Endometrial microvascular endothelial cells (primary cell): ENCODE measurements at regions not wholly inside any gene's neighbourhood (a gene's known extent, or its start where the extent isn't known, plus 50 kb on each side); places are given as distances from the start of the nearest gene placed in this dataset.

Source experiments
- in situ Hi-C: cut with HindIII; loops from 2 replicates; pipeline ENCODE4 v1.10.0; 2017; ENCODE audit warnings: low sequenced_read_pairs, low pct_unique_long_range_greater_than_20kb; ENCODE audit errors: inconsistent ontology term

GRCh38 chr6:154561750-154562149 lies 51.3 kb upstream of the CNKSR3 start:
- in situ Hi-C loops = no loop called here

- in situ Hi-C loops = no loop called here
Observed at GRCh38 chr6:154565331-154565730, 54.8 kb upstream of the CNKSR3 start.

- in situ Hi-C loops = no loop called here
Observed at GRCh38 chr6:154566866-154567265, 56.4 kb upstream of the CNKSR3 start.

DNA sequence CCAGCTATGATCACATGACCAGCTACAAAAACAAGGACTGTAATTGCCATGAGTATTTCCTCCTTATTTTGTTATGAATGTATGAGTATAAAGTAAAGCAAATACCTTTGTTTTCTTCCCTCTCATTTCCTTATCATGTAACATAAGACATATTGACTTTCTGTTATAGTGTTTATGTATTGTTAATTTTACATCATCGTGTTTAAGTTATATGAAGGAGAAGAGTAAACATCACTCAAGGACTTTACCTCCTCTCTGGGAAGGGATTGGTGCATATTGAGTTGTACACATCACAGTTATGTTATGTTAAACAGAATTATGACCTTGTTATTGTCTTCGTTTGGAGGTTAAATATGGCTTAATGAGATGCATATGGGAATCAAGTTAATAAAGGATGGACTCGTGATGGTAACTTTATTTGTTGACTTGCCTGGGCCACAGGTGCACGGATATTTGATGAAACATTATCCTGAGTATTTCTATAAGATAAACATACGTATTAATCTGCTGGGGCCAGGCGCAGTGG lies 57.3 kb upstream of the CNKSR3 start:
- in situ Hi-C loops = no loop called here

GRCh38 chr6:154569156-154569862 lies 58.8 kb upstream of the CNKSR3 start:
- in situ Hi-C loops = no loop called here

GRCh38 chr6:154570505-154570904 lies 60.0 kb upstream of the CNKSR3 start:
- in situ Hi-C loops = no loop called here

DNA sequence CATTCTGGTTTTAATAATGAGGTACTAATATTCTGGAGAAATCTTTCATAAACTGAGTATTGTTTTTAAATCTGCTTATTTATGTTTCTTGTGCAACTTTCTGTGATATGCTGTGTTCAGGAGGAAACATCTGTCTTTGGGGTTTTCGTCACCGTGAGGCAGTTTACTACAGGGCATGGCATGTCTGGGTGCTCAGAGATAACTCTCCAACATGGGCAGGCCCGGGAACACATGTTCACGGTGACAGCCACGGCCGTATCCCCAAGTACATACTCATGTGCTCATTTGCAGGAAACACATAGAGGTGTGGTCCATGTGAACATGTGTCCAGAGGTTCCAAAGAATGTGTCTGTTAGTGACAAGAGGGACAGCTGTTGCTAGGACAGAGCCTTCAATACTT lies 62.1 kb upstream of the CNKSR3 start:
- in situ Hi-C loops = no loop called here

GRCh38 chr6:154578004-154578559 lies 67.6 kb upstream of the CNKSR3 start:
- in situ Hi-C loops = no loop called here

DNA sequence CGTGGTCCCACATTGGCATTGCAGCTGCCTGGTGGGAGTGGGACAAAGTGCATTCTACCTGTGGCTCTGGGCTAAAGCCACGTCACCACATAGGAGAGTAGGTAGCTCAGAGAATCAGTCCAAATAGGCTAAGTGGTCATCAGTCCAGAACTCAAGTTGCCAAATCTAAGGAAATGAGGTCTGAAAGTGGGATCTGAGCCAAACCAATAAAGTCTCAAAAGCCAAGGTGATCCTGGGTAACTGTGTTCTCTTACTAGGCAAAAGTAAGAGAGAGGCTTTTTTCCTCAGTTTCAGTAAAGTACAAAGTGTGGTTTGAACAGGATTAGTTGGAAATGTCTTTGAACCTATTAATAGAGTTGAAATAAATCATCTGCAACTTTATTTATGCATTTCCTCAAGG lies 68.6 kb upstream of the CNKSR3 start:
- in situ Hi-C loops = no loop called here

GRCh38 chr6:154579485-154579884 lies 69.0 kb upstream of the CNKSR3 start:
- in situ Hi-C loops = no loop called here

DNA sequence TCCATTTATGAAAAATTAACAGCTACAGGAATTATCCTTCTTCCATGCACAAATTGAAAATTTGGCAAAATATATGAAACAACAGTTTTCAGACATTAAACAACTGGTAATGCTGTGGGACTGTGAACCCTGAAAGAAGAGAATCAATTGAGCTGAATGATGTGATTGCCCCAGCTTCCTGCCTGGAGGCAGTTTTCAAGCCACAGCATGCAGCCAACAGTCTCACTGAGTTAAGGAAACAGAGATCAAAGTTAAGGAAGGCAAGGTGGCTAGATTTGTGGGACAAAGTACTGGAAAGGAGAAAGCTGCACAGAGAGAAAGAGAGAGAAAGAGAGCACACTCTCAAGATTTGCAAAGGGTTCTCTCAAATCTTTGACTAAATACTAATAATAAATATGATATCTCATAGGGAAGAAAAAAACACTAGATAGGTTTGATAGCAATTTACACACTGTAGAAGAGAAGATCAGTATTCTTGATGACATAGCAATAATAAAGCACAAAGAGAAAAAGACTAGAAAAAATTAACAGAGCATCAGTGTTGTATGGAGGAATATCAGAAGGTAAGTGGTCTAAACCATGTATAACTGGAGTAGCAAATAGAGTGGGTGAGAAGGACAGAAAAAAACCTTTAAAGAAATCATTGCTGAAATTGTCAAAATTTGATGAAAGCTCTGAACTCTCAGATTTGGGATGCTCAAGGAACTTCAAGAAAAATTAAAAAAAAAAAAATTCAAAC lies 70.1 kb upstream of the CNKSR3 start:
- in situ Hi-C loops = no loop called here

- in situ Hi-C loops = no loop called here
Observed at GRCh38 chr6:154582696-154583095, 72.2 kb upstream of the CNKSR3 start.

DNA sequence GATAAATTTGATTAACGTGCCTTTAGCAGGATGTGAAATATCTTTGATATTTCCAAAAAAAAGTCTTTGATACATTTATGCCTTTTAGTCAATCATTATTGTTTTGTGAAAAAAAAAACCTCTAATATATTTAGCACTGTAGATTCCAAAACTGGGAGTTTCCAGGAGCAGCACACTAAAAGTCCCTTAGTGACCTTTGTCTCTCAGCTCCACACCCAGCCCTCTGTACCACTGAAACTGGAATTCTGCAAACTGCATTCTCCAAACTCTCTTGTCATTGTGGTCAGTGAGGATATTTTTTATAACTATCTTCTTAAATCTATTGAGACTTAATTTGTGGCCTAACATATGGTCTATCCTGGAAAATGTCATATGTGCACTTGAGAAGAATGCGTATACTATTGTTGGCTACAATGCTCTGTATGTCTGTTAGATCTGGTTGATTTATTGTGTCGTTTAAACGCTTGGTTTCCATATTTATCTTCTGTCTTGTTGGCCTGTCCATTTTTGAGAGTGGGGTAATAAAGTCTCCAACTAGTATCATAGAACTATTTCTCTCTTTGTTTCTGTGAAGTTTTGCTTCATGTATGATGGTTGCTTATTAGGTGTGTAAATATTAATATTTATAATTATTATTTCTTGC lies 73.2 kb upstream of the CNKSR3 start:
- in situ Hi-C loops = no loop called here

GRCh38 chr6:154590756-154591155 lies 80.3 kb upstream of the CNKSR3 start:
- in situ Hi-C loops = no loop called here

GRCh38 chr6:154591234-154591633 lies 80.7 kb upstream of the CNKSR3 start:
- in situ Hi-C loops = no loop called here

DNA sequence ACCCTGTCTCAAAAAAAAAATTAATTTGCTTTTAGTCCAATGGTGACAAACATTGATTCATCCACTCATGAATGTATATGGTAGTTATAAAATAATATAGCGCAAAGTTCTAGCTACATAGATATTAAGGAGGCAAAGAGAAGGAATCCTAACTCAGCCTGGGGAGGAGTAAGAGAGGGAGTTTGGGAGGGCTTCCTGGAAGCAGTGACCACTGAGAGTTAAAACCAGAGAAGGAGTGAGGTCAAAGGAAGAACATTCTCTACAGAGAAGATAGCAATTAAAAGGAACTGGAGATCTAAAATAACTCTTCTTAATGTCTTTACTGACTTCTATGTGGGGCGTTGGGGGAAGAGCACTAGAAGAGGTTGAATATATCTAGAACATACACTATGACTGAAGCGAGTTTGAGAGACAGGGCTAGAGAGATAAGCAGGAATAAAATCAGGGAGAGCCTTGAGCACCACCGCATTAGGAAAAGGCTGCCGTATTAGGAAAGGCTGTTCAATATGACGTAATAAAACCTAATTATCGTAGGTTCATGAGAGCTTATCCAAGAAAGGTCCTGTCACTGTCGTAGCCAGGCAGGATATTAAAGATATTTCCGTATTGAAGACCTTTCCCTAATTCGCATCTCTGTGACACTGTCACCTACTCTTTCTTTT lies 81.8 kb upstream of the CNKSR3 start:
- in situ Hi-C loops = no loop called here

- in situ Hi-C loops = no loop called here
Observed at GRCh38 chr6:154593122-154593521, 82.6 kb upstream of the CNKSR3 start.

GRCh38 chr6:154594496-154595198 lies 84.2 kb upstream of the CNKSR3 start:
- in situ Hi-C loops = no loop called here

- in situ Hi-C loops = no loop called here
Observed at GRCh38 chr6:154595538-154595937, 85.1 kb upstream of the CNKSR3 start.
